Posterior cingulate gyrus (tissue), 11 donors: ENCODE measurements at regions not wholly inside any gene's neighbourhood (a gene's known extent, or its start where the extent isn't known, plus 50 kb on each side); places are given as distances from the start of the nearest gene placed in this dataset.
"Not testable (repeated sequence)": the region's sequence is repeated elsewhere in the genome, so short reads cannot be mapped to it uniquely, and the experiment has no call there.

Experiments used
- DNase-seq, 10 donors: peaks; one replicate each; pipeline versions ENCODE4 v3.0.0 to v3.0.0-alpha.2; 2020 to 2021; ENCODE audit warnings: mixed read lengths in 3 of 10
- intact Hi-C: fragments of 100-400 bp; cut with DNase I; formaldehyde crosslinking; loops from one replicate; pipeline ENCODE4 v1.15.1; 2023

GRCh38 chr4:173475751-173476150 lies 54.3 kb downstream of the HAND2 start:
- DNase-seq: no peak
- intact Hi-C loops: no loop called here

- intact Hi-C loops: no loop called here
- peak in 1 of 10 donors; percentile 64 for DNase-seq
Measured at GRCh38 chr4:173469622-173470021, 60.4 kb downstream of the HAND2 start.

- intact Hi-C loops: no loop called here
- no peak for DNase-seq
Measured at GRCh38 chr4:173468314-173468713, 61.7 kb downstream of the HAND2 start.

GRCh38 chr4:173466101-173466500 lies 63.9 kb downstream of the HAND2 start:
- intact Hi-C loops: no loop called here
- DNase-seq: no peak

GRCh38 chr4:173464481-173464880 lies 65.5 kb downstream of the HAND2 start:
- no peak for DNase-seq
- intact Hi-C loops: no loop called here

GRCh38 chr4:173463816-173464215 lies 64.9 kb upstream of the SCRG1 start:
- intact Hi-C loops: no loop called here
- DNase-seq: no peak

- intact Hi-C loops: no loop called here
- no peak for DNase-seq
Measured at GRCh38 chr4:173461170-173461569, 62.3 kb upstream of the SCRG1 start.

GRCh38 chr4:173459857-173460256 lies 60.9 kb upstream of the SCRG1 start:
- intact Hi-C loops: no loop called here
- DNase-seq: no peak

- no peak for DNase-seq
- intact Hi-C loops: no loop called here
Measured at GRCh38 chr4:173457893-173458292, 59.0 kb upstream of the SCRG1 start.

- DNase-seq, intact Hi-C loops: not testable (repeated sequence)
Measured at GRCh38 chr4:173451435-173451834, 52.5 kb upstream of the SCRG1 start.

GRCh38 chr4:173450281-173450680 lies 51.4 kb upstream of the SCRG1 start:
- no peak for DNase-seq
- intact Hi-C loops: no loop called here

- no peak for DNase-seq
- intact Hi-C loops: no loop called here
Measured at GRCh38 chr4:173449380-173449717, 50.4 kb upstream of the SCRG1 start.

GRCh38 chr4:173448608-173449379 lies 49.9 kb upstream of the SCRG1 start:
- DNase-seq: no peak
- intact Hi-C loops: no loop called here
